GM12878 (cell line): ENCODE measurements at regions not wholly inside any gene's neighbourhood (a gene's known extent, or its start where the extent isn't known, plus 50 kb on each side); places are given as distances from the start of the nearest gene placed in this dataset.

Source experiments
- ATAC-seq: fragments of 200-7000 bp; cut with Tn5 transposase; 3 replicates; pipeline ENCODE4 v1.9.1; 2020; ENCODE audit warnings: mild to moderate bottlenecking, moderate library complexity
- BruUV-seq: library from RNA; stranded (reverse); fragments of 400-500 nt; replicated peaks from 2 replicates; lab custom pipeline; 2021; lab: Mats Ljungman, UMichigan
- CTCF ChIA-PET: fragments of 300-600 bp; sonication (Branson Sonifier 250); formaldehyde crosslinking; extraction: SDS; loops from one replicate; lab custom pipeline; 2021; ENCODE audit warnings: inconsistent platforms; lab: Yijun Ruan, JAX
- POLR2A ChIA-PET: fragments of 350-600 bp; formaldehyde crosslinking; extraction: SDS; loops from one replicate; lab custom pipeline; 2021; ENCODE audit warnings: inconsistent platforms; lab: Charles Lee
- RAD21 ChIA-PET: fragments of 300-600 bp; sonication (Branson Sonifier 250); formaldehyde crosslinking; loops from one replicate; lab custom pipeline; 2023; ENCODE audit warnings: antibody characterized with exemption; ENCODE audit not compliant: unreplicated experiment; lab: Charles Lee
- SMC1A ChIA-PET: fragments of 300-600 bp; sonication (Branson Sonifier 250); formaldehyde crosslinking; loops from one replicate; lab custom pipeline; 2023; ENCODE audit not compliant: unreplicated experiment, uncharacterized antibody; lab: Charles Lee
- DNase-seq: peaks from one replicate; pipeline ENCODE4 v3.0.0-alpha.2; 2011; ENCODE audit warnings: low read depth, low spot score
- FAIRE-seq: peaks from 3 replicates; lab custom pipeline; 2011; peaks lifted over from hg19 to GRCh38; lab: Jason Lieb, UNC
- H2AFZ ChIP-seq: 2 replicates; pipeline ENCODE4 v1.6.0; 2011; ENCODE audit warnings: low read depth, low read length, control low read depth; ENCODE audit not compliant: control insufficient read depth
- H3K27ac ChIP-seq: 2 replicates; pipeline ENCODE4 v1.5.1; 2011; ENCODE audit warnings: control low read depth; ENCODE audit not compliant: control insufficient read depth, insufficient read depth
- H3K27me3 ChIP-seq, 2 experiments: replicated peaks in 1 of 2; 2 replicates each; pipeline versions ENCODE4 v1.6.0 to v1.6.1; 2011; ENCODE audit warnings: low read length in 1 of 2; ENCODE audit not compliant: control insufficient read depth in 2 of 2, insufficient read depth in 2 of 2
- H3K36me3 ChIP-seq, 2 experiments: 2 replicates each; pipeline ENCODE4 v1.5.1; 2011; ENCODE audit warnings: low read length in 1 of 2; ENCODE audit not compliant: control insufficient read depth in 2 of 2, insufficient read depth in 2 of 2
- H3K4me1 ChIP-seq: 2 replicates; pipeline ENCODE4 v1.6.1; 2011; ENCODE audit warnings: mild to moderate bottlenecking, low read length, moderate library complexity, mixed read lengths; ENCODE audit not compliant: control insufficient read depth, insufficient read depth
- H3K4me2 ChIP-seq: 2 replicates; pipeline ENCODE4 v1.6.0; 2011; ENCODE audit warnings: control low read depth; ENCODE audit not compliant: control insufficient read depth, insufficient read depth
- H3K4me3 ChIP-seq: fragments of 200-600 bp; sonication (generic); 2 replicates; pipeline ENCODE4 v1.5.1; 2016
- H3K79me2 ChIP-seq: 2 replicates; pipeline ENCODE4 v1.6.0; 2011; ENCODE audit warnings: low read length; ENCODE audit not compliant: control insufficient read depth, insufficient read depth
- H3K9ac ChIP-seq: 2 replicates; pipeline ENCODE4 v1.8.0; 2011; ENCODE audit warnings: low read length, control low read depth, mixed read lengths; ENCODE audit not compliant: control insufficient read depth, insufficient read depth
- H3K9me3 ChIP-seq: replicated peaks from 3 replicates; pipeline ENCODE4 v1.5.1; 2011; ENCODE audit warnings: mild to moderate bottlenecking, low read length; ENCODE audit not compliant: control insufficient read depth, insufficient read depth
- H4K20me1 ChIP-seq: 2 replicates; pipeline ENCODE4 v1.6.0; 2011; ENCODE audit not compliant: control insufficient read depth, insufficient read depth
- BHLHE40 ChIP-seq, 2 experiments: fragments of 450-650 bp in 1 of 2; IDR thresholded peaks; 2 replicates each; pipeline ENCODE4 v1.6.1; 2011 to 2017; ENCODE audit warnings: low read depth in 2 of 2, borderline replicate concordance in 1 of 2, improper control_type of control experiment in 1 of 2, low read length in 1 of 2, mild to moderate bottlenecking in 1 of 2
- CHD2 ChIP-seq: IDR thresholded peaks from 2 replicates; pipeline ENCODE4 v1.6.1; 2011; ENCODE audit warnings: low read depth, low read length, improper control_type of control experiment, borderline replicate concordance
- FOXK2 ChIP-seq: fragments of 450-650 bp; IDR thresholded peaks from 2 replicates; pipeline ENCODE4 v1.6.1; 2017; ENCODE audit warnings: mild to moderate bottlenecking, moderate library complexity
- GABPA ChIP-seq: IDR thresholded peaks from 2 replicates; pipeline ENCODE4 v1.6.1; 2014; ENCODE audit warnings: antibody characterized with exemption, low read depth, mild to moderate bottlenecking, inconsistent platforms
- JUND ChIP-seq: IDR thresholded peaks from 2 replicates; pipeline ENCODE4 v1.6.1; 2012; ENCODE audit warnings: low read depth, mild to moderate bottlenecking, low read length, improper control_type of control experiment, moderate library complexity
- MTA3 ChIP-seq: IDR thresholded peaks from 2 replicates; pipeline ENCODE4 v1.6.1; 2012; ENCODE audit warnings: low read length, inconsistent platforms, borderline replicate concordance
- MXI1 ChIP-seq: fragments of 150-350 bp; IDR thresholded peaks from 2 replicates; pipeline ENCODE4 v1.6.1; 2011; ENCODE audit warnings: low read depth, mild to moderate bottlenecking, inconsistent platforms, low read length, improper control_type of control experiment
- MYB ChIP-seq: fragments of 150-350 bp; IDR thresholded peaks from 2 replicates; pipeline ENCODE4 v1.6.1; 2014; ENCODE audit warnings: mild to moderate bottlenecking, low read depth, low read length, borderline replicate concordance
- PAX5 ChIP-seq: IDR thresholded peaks from 2 replicates; pipeline ENCODE4 v1.6.1; 2011; ENCODE audit warnings: low read depth, low read length, borderline replicate concordance
- RAD51 ChIP-seq: fragments of 450-650 bp; IDR thresholded peaks from 2 replicates; pipeline ENCODE4 v1.6.1; 2016; ENCODE audit warnings: moderate library complexity, mild to moderate bottlenecking, inconsistent platforms
- SMARCA5 ChIP-seq: fragments of 450-650 bp; IDR thresholded peaks from 2 replicates; pipeline ENCODE4 v1.6.1; 2017; ENCODE audit warnings: mild to moderate bottlenecking
- TCF12 ChIP-seq: IDR thresholded peaks from 2 replicates; pipeline ENCODE4 v1.6.1; 2011; ENCODE audit warnings: low read depth, mild to moderate bottlenecking, low read length
- ZNF592 ChIP-seq: fragments of 450-650 bp; IDR thresholded peaks from 2 replicates; pipeline ENCODE4 v1.6.1; 2017; ENCODE audit warnings: mild to moderate bottlenecking, moderate library complexity
- WGBS: methylation state at CpG from one replicate; pipeline ENCODE4 v1.1.6; 2016; ENCODE audit warnings: low lambda C conversion rate; ENCODE audit not compliant: insufficient replicate concordance, insufficient coverage; ENCODE audit errors: missing lambda C conversion rate; 5-methylcytosine and 5-hydroxymethylcytosine counted together
- in situ Hi-C: fragments of 300-500 bp; cut with MboI; formaldehyde crosslinking; loops from 9 replicates; pipeline ENCODE4 v1.14.3; 2018; ENCODE audit warnings: mixed read lengths
- intact Hi-C: fragments of 100-400 bp; cut with micrococcal nuclease; formaldehyde crosslinking; loops from one replicate; pipeline ENCODE4 v1.14.2; 2022; ENCODE audit not compliant: unreplicated experiment

- ATAC-seq, result no peak
- Histone ChIP-seq H3K27me3 (no peaks in the 10 kb centered on the region; a peak in 1 of 4 replicates), H3K4me3 (no peak overlapping the region), H4K20me1 (no peaks in the 10 kb centered on the region), H3K4me1 (no peaks in the 10 kb centered on the region), H3K9me3 (no peaks in the 10 kb centered on the region), H3K9ac (no peak overlapping the region), H3K36me3 (no peaks in the 10 kb centered on the region), H3K79me2 (no peaks in the 10 kb centered on the region), H3K27ac (no peak overlapping the region), H3K4me2 (no peak overlapping the region), H2AFZ (no peak overlapping the region)
- 67% methylated on average over 1 of the region's 2 CpGs for WGBS
- FAIRE-seq, result no peak
- CTCF ChIA-PET, result no interaction called here
- intact Hi-C loops (no loop called here), in situ Hi-C loops (no loop called here)
- BruUV-seq, result no TSS peak
- SMC1A ChIA-PET, result no interaction called here
- TF ChIP-seq MXI1 (no peak), MTA3 (no peak), BHLHE40 (IDR thresholded peaks at IDR 0.05; ENCODE audit: borderline replicate concordance in 1 of 2, low read depth in 2 of 2, low read length in 1 of 2) (no peak), TCF12 (no peak), MYB (no peak), FOXK2 (no peak)
- POLR2A ChIA-PET, result no interaction called here
- DNase-seq, result no peak
- RAD21 ChIA-PET, result no interaction called here
Measured at GRCh38 chr7:73933091-73933490, 72.1 kb downstream of the TMEM270 start.

- no peak for TF ChIP-seq RAD51
- no peak for TF ChIP-seq PAX5
- TF ChIP-seq ZNF592, result no peak
- no peak for TF ChIP-seq CHD2
- TF ChIP-seq SMARCA5, result no peak
- no peak for TF ChIP-seq JUND
- no peak for TF ChIP-seq GABPA
- no TSS peak for BruUV-seq
- Histone ChIP-seq H3K4me3 (no peak overlapping the region), H2AFZ (no peak overlapping the region), H3K9me3 (no peaks in the 10 kb centered on the region; the same call in 2 of the 3 replicates), H3K27me3 (no peaks in the 10 kb centered on the region), H3K9ac (no peak overlapping the region), H3K27ac (no peak overlapping the region), H3K4me2 (no peak overlapping the region), H4K20me1 (no peaks in the 10 kb centered on the region), H3K4me1 (no peaks in the 10 kb centered on the region), H3K36me3 (no peaks in the 10 kb centered on the region), H3K79me2 (no peaks in the 10 kb centered on the region)
- intact Hi-C loops (no loop called here), in situ Hi-C loops (no loop called here)
- ChIA-PET CTCF (no interaction called here), RAD21 (no interaction called here), SMC1A (no interaction called here), POLR2A (no interaction called here)
- WGBS, result 57% methylated on average over 4 of the region's 4 CpGs
- no peak for ATAC-seq
- FAIRE-seq, result no peak
- no peak for DNase-seq
Measured at GRCh38 chr7:73936967-73937366, 76.0 kb downstream of the TMEM270 start.
